Stimulated activated naive B cell treated with anti-CD40 and anti-IgM and Interleukin-4, amounts not matched to agents 10 μg/mL and 1 μg/mL and 100 μg/mL, for 72 hours (primary cell): ENCODE measurements at regions not wholly inside any gene's neighbourhood (a gene's known extent, or its start where the extent isn't known, plus 50 kb on each side); places are given as distances from the start of the nearest gene placed in this dataset.

Source experiments
- ATAC-seq, 2 donors: fragments of 150-1000 bp; cut with Tn5 transposase; replicated peaks; 2 replicates each; pipeline ENCODE4 v1.10.0; 2021; ENCODE audit warnings: moderate library complexity in 1 of 2
- DNase-seq: peaks from one replicate; pipeline ENCODE4 v3.0.0; 2021
- H3K27ac Mint-ChIP-seq: one replicate; pipeline ENCODE4 v1.8.0; 2022; ENCODE audit warnings: mild to moderate bottlenecking, mixed read lengths
- H3K27me3 Mint-ChIP-seq, 2 donors: one replicate each; pipeline ENCODE4 v1.8.0; 2022; ENCODE audit warnings: mixed read lengths in 2 of 2
- H3K36me3 Mint-ChIP-seq, 2 donors: one replicate each; pipeline ENCODE4 v1.8.0; 2022; ENCODE audit warnings: mixed read lengths in 2 of 2, mild to moderate bottlenecking in 1 of 2
- H3K4me1 Mint-ChIP-seq, 2 donors: one replicate each; pipeline ENCODE4 v1.8.0; 2022; ENCODE audit warnings: mixed read lengths in 2 of 2, mild to moderate bottlenecking in 1 of 2
- H3K4me3 Mint-ChIP-seq, 2 donors: one replicate each; pipeline ENCODE4 v1.8.0; 2022; ENCODE audit warnings: mild to moderate bottlenecking in 2 of 2, mixed read lengths in 2 of 2, moderate library complexity in 1 of 2
- H3K9me3 Mint-ChIP-seq, 2 donors: one replicate each; pipeline ENCODE4 v1.8.0; 2022; ENCODE audit warnings: mixed read lengths in 2 of 2, mild to moderate bottlenecking in 1 of 2

- ATAC-seq, result no peak
- no peak overlapping the region for H3K27ac Mint-ChIP-seq
- H3K27me3 Mint-ChIP-seq, result no peaks in the 10 kb centered on the region
- no peaks in the 10 kb centered on the region for H3K36me3 Mint-ChIP-seq
- no peaks in the 10 kb centered on the region for H3K4me1 Mint-ChIP-seq
- peaks cover 0 to 10% of the 10 kb centered on the region in 2 donors for H3K9me3 Mint-ChIP-seq
- no peak overlapping the region for H3K4me3 Mint-ChIP-seq
- DNase-seq, result no peak
Measured at GRCh38 chr6:164534070-164534766, 775.2 kb downstream of the C6orf118 start.

- Mint-ChIP-seq H3K36me3 (no peaks in the 10 kb centered on the region), H3K4me3 (no peak overlapping the region), H3K27ac (no peak overlapping the region), H3K27me3 (no peaks in the 10 kb centered on the region), H3K9me3 (peaks cover 0 to 8% of the 10 kb centered on the region in 2 donors), H3K4me1 (no peaks in the 10 kb centered on the region)
- no peak for ATAC-seq
- no peak for DNase-seq
Measured at GRCh38 chr6:164533045-164533362, 776.4 kb downstream of the C6orf118 start.

GRCh38 chr6:164532198-164533044 lies 777.0 kb downstream of the C6orf118 start:
- Mint-ChIP-seq H3K36me3 (no peaks in the 10 kb centered on the region), H3K27me3 (no peaks in the 10 kb centered on the region), H3K9me3 (peaks cover 0 to 6% of the 10 kb centered on the region in 2 donors), H3K27ac (no peak overlapping the region), H3K4me3 (no peak overlapping the region), H3K4me1 (no peaks in the 10 kb centered on the region)
- ATAC-seq, result no peak
- no peak for DNase-seq

GRCh38 chr6:164531736-164532135 lies 777.7 kb downstream of the C6orf118 start:
- Mint-ChIP-seq H3K4me1 (no peaks in the 10 kb centered on the region), H3K36me3 (no peaks in the 10 kb centered on the region), H3K27ac (no peak overlapping the region), H3K9me3 (peaks cover under 1 to 6% of the 10 kb centered on the region in 2 donors), H3K27me3 (no peaks in the 10 kb centered on the region), H3K4me3 (no peak overlapping the region)
- no peak for ATAC-seq
- DNase-seq, result no peak

GRCh38 chr6:164528539-164528938 lies 780.9 kb downstream of the C6orf118 start:
- Mint-ChIP-seq H3K27me3 (no peaks in the 10 kb centered on the region), H3K4me3 (no peak overlapping the region), H3K9me3 (peaks cover 8 to 9% of the 10 kb centered on the region in 2 donors), H3K4me1 (no peaks in the 10 kb centered on the region), H3K36me3 (no peaks in the 10 kb centered on the region), H3K27ac (no peak overlapping the region)
- DNase-seq (no peak), ATAC-seq (no peak)

- Mint-ChIP-seq H3K4me3 (no peak overlapping the region), H3K4me1 (no peaks in the 10 kb centered on the region), H3K36me3 (no peaks in the 10 kb centered on the region), H3K9me3 (peaks cover 11 to 13% of the 10 kb centered on the region in 2 donors), H3K27me3 (no peaks in the 10 kb centered on the region), H3K27ac (no peak overlapping the region)
- ATAC-seq, result no peak
- DNase-seq, result no peak
Measured at GRCh38 chr6:164523087-164523654, 786.2 kb downstream of the C6orf118 start.

GRCh38 chr6:164520916-164521315 lies 788.5 kb downstream of the C6orf118 start:
- Mint-ChIP-seq H3K27ac (no peak overlapping the region), H3K4me3 (no peak overlapping the region), H3K9me3 (peaks cover 13% of the 10 kb centered on the region in 2 donors), H3K4me1 (no peaks in the 10 kb centered on the region), H3K36me3 (no peaks in the 10 kb centered on the region), H3K27me3 (no peaks in the 10 kb centered on the region)
- no peak for ATAC-seq
- no peak for DNase-seq

- DNase-seq (no peak), ATAC-seq (peak in 1 of 2 donors; percentile 10)
- Mint-ChIP-seq H3K36me3 (no peaks in the 10 kb centered on the region), H3K4me1 (no peaks in the 10 kb centered on the region), H3K27me3 (no peaks in the 10 kb centered on the region), H3K4me3 (no peak overlapping the region), H3K27ac (no peak overlapping the region), H3K9me3 (peaks cover 9 to 12% of the 10 kb centered on the region in 2 donors)
Measured at GRCh38 chr6:164507206-164507940, 802.0 kb downstream of the C6orf118 start.

GRCh38 chr6:164505425-164505824 lies 804.0 kb downstream of the C6orf118 start:
- no peak for DNase-seq
- Mint-ChIP-seq H3K27me3 (no peaks in the 10 kb centered on the region), H3K4me1 (no peaks in the 10 kb centered on the region), H3K4me3 (no peak overlapping the region), H3K27ac (no peak overlapping the region), H3K36me3 (no peaks in the 10 kb centered on the region), H3K9me3 (peaks cover 9% of the 10 kb centered on the region in 2 donors)
- no peak for ATAC-seq

GRCh38 chr6:164502833-164503232 lies 806.6 kb downstream of the C6orf118 start:
- H3K4me1 Mint-ChIP-seq, result no peaks in the 10 kb centered on the region
- peaks cover 9% of the 10 kb centered on the region in 2 donors for H3K9me3 Mint-ChIP-seq
- H3K27me3 Mint-ChIP-seq, result no peaks in the 10 kb centered on the region
- H3K4me3 Mint-ChIP-seq, result no peak overlapping the region
- no peak for DNase-seq
- H3K27ac Mint-ChIP-seq, result no peak overlapping the region
- no peaks in the 10 kb centered on the region for H3K36me3 Mint-ChIP-seq
- ATAC-seq, result no peak

GRCh38 chr6:164495882-164496495 lies 813.4 kb downstream of the C6orf118 start:
- no peak overlapping the region for H3K4me3 Mint-ChIP-seq
- no peaks in the 10 kb centered on the region for H3K36me3 Mint-ChIP-seq
- no peaks in the 10 kb centered on the region for H3K27me3 Mint-ChIP-seq
- DNase-seq, result no peak
- H3K27ac Mint-ChIP-seq, result no peak overlapping the region
- no peak for ATAC-seq
- peaks cover 4% of the 10 kb centered on the region in 2 donors for H3K9me3 Mint-ChIP-seq
- H3K4me1 Mint-ChIP-seq, result no peaks in the 10 kb centered on the region

- H3K27me3 Mint-ChIP-seq, result no peaks in the 10 kb centered on the region
- DNase-seq (no peak), ATAC-seq (no peak)
- H3K4me3 Mint-ChIP-seq, result no peak overlapping the region
- H3K4me1 Mint-ChIP-seq, result no peaks in the 10 kb centered on the region
- H3K36me3 Mint-ChIP-seq, result no peaks in the 10 kb centered on the region
- H3K27ac Mint-ChIP-seq, result no peak overlapping the region
- peaks cover 10 to 16% of the 10 kb centered on the region in 2 donors for H3K9me3 Mint-ChIP-seq
Measured at GRCh38 chr6:164478426-164478825, 831.0 kb downstream of the C6orf118 start.

- no peak for ATAC-seq
- Mint-ChIP-seq H3K27ac (no peak overlapping the region), H3K4me3 (no peak overlapping the region), H3K27me3 (no peaks in the 10 kb centered on the region), H3K36me3 (no peaks in the 10 kb centered on the region), H3K9me3 (peaks cover 7 to 13% of the 10 kb centered on the region in 2 donors), H3K4me1 (no peaks in the 10 kb centered on the region)
- no peak for DNase-seq
Measured at GRCh38 chr6:164477790-164478189, 831.6 kb downstream of the C6orf118 start.

GRCh38 chr6:164477101-164477500 lies 832.3 kb downstream of the C6orf118 start:
- no peak overlapping the region for H3K27ac Mint-ChIP-seq
- ATAC-seq (no peak), DNase-seq (no peak)
- peaks cover 4 to 6% of the 10 kb centered on the region in 2 donors for H3K9me3 Mint-ChIP-seq
- no peaks in the 10 kb centered on the region for H3K27me3 Mint-ChIP-seq
- no peaks in the 10 kb centered on the region for H3K4me1 Mint-ChIP-seq
- no peak overlapping the region for H3K4me3 Mint-ChIP-seq
- no peaks in the 10 kb centered on the region for H3K36me3 Mint-ChIP-seq
